Left ventricle myocardium inferior (tissue), 1 donor: ENCODE measurements at regions not wholly inside any gene's neighbourhood (a gene's known extent, or its start where the extent isn't known, plus 50 kb on each side); places are given as distances from the start of the nearest gene placed in this dataset.
"Not testable (repeated sequence)": the region's sequence is repeated elsewhere in the genome, so short reads cannot be mapped to it uniquely, and the experiment has no call there.

ENCODE experiments used
- DNase-seq: peaks from one replicate; pipeline ENCODE4 v3.0.0-alpha.2; 2020
- H3K27ac ChIP-seq: fragments of 200-600 bp; replicated peaks from 2 replicates; pipeline ENCODE4 v1.8.0; 2021
- H3K27me3 ChIP-seq: fragments of 200-600 bp; 2 replicates; pipeline ENCODE4 v1.8.0; 2021; ENCODE audit warnings: low read depth
- H3K36me3 ChIP-seq: fragments of 200-600 bp; 2 replicates; pipeline ENCODE4 v1.8.0; 2021
- H3K4me1 ChIP-seq: fragments of 200-600 bp; 2 replicates; pipeline ENCODE4 v1.8.0; 2021
- H3K4me3 ChIP-seq: fragments of 200-600 bp; 2 replicates; pipeline ENCODE4 v1.8.0; 2021; ENCODE audit warnings: mild to moderate bottlenecking, moderate library complexity
- H3K9me3 ChIP-seq: fragments of 200-600 bp; replicated peaks from 2 replicates; pipeline ENCODE4 v1.8.0; 2021
- CTCF ChIP-seq: fragments of 200-600 bp; IDR thresholded peaks from 2 replicates; pipeline ENCODE4 v1.8.0; 2021; ENCODE audit warnings: antibody characterized with exemption, mild to moderate bottlenecking, borderline replicate concordance
- intact Hi-C: fragments of 100-400 bp; cut with micrococcal nuclease; formaldehyde crosslinking; loops from one replicate; pipeline ENCODE4 v1.11.0; 2022
- donor health status: DM: no; HTN: yes; CAD: no; lungs with severe emphysema.

DNA sequence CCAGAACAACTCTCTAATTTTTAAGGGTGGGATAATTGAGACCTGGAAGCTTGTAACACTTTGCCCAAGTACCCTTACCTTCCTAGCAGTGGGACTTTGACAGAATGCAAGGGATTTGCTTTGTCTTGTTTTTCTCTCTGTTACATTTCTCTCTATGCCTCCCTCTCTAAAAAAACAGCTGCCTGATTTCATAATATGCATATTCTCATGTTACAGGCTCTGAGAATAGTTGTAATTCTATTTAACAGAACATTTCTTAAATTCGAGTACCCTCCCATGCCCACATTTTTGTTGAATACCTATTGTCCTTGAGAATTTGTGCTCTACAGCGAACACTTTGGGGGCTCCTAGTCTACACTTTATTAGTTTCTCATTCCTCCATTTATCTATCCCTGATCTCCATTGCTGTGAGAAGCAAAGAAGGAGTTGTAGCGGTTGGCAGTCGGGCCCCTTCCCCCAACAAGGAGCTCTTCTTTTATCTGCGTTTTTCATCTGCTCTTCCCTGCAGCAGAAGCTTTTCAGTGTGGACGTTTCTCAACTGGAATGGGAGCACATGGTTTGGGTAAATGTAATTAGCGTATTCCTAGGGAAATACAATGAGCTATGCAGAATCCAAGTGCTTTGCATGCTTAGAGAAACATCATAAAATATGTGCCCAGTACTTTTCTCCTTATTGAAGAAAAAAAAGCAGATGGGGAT lies 117.7 kb upstream of the CCDC90B start:
- Histone ChIP-seq H3K9me3 (no peaks in the 10 kb centered on the region), H3K4me1 (no peaks in the 10 kb centered on the region), H3K4me3 (no peak overlapping the region), H3K36me3 (no peaks in the 10 kb centered on the region), H3K27ac (no peak overlapping the region), H3K27me3 (no peaks in the 10 kb centered on the region)
- TF ChIP-seq CTCF: no peak
- intact Hi-C loops: no loop called here
- no peak for DNase-seq

DNA sequence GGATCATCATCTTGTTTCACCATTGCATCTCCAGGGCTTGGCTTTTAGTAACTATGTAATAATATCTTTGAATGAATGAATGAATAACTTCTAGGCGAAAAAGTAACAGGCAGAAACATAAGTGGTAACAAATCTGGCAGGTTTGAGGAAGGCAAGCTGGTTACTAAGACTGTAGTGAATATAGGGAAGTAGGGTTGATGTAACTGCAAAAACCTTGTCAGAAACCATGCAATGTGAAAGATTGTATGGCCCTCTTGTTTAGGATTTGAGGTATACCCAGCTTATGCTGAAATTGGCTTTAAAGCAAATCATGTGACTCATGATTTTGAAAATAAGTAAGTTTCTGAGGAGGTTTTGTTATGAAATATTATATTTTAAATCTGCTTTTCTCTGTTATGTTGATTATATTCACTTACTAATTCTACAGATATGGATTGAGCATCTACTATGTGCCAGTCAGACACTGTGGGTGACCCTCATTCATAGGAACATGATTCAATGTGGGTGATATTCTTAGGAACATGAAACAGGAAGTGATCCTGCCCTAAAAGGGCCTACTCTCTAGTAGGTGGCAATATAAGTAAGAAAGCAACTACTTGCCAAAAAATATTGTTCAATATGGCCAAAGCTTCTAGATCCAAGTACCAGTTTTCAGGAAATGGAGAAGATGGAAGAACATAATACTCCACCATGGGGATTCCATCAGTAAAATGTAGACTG lies 115.5 kb upstream of the CCDC90B start:
- TF ChIP-seq CTCF: no peak
- Histone ChIP-seq H3K27ac (no peak overlapping the region), H3K4me1 (no peaks in the 10 kb centered on the region), H3K27me3 (no peaks in the 10 kb centered on the region), H3K9me3 (no peaks in the 10 kb centered on the region), H3K36me3 (no peaks in the 10 kb centered on the region), H3K4me3 (no peak overlapping the region)
- intact Hi-C loops: no loop called here
- DNase-seq: no peak

DNA sequence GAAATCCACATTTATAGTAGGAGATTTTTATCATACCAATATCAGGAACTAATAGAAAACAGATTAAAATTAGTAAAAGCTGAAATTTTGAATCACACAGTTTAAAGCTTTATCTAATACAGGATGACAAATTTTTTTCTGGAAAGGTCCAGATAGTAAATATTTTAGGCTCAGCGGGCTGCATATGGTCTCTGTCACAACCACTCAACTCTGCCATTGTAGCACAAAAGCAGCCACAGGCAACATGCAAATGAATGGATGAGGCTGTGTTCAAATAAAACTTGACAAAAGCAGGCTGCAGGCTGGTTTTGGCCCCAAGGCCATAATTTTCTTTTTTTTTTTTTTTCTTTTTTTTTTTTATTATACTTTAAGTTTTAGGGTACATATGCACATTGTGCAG lies 108.2 kb upstream of the CCDC90B start:
- Histone ChIP-seq H3K9me3 (peaks cover 12% of the 10 kb centered on the region), H3K27me3 (no peaks in the 10 kb centered on the region), H3K36me3 (no peaks in the 10 kb centered on the region), H3K27ac (no peak overlapping the region), H3K4me1 (no peaks in the 10 kb centered on the region), H3K4me3 (no peak overlapping the region)
- no peak for DNase-seq
- TF ChIP-seq CTCF: no peak
- intact Hi-C loops: no loop called here

- intact Hi-C loops: no loop called here
- TF ChIP-seq CTCF: no peak
- DNase-seq: no peak
- no peak overlapping the region for H3K27ac ChIP-seq
- H3K27me3 ChIP-seq: no peaks in the 10 kb centered on the region
- no peak overlapping the region for H3K4me3 ChIP-seq
- peaks cover 21% of the 10 kb centered on the region for H3K9me3 ChIP-seq
- H3K4me1 ChIP-seq: no peaks in the 10 kb centered on the region
- no peaks in the 10 kb centered on the region for H3K36me3 ChIP-seq
Measured at GRCh38 chr11:83392556-83392955, 106.4 kb upstream of the CCDC90B start.

DNA sequence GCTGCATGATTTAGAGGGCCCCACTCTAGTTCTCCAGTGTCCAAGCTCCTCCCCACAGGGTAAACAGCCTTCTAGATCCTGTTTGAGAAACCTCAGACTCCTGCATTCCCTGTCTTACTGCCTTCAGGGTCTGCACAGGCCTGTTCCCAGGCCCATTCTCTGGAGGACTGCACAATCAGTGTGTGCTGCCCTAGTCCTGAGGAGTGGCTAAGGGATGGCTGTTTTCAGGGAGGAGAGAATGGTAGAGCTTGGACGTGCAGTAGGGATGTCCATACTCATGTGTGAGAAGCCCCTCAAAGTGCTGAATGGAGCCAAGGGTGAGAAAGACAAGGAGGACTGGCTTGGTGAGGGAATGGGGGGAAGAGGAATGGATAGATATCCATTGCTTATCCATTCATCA lies 103.8 kb upstream of the CCDC90B start:
- DNase-seq: no peak
- no peak overlapping the region for H3K27ac ChIP-seq
- no peaks in the 10 kb centered on the region for H3K27me3 ChIP-seq
- H3K36me3 ChIP-seq: no peaks in the 10 kb centered on the region
- intact Hi-C loops: no loop called here
- peaks cover 47% of the 10 kb centered on the region for H3K9me3 ChIP-seq
- no peaks in the 10 kb centered on the region for H3K4me1 ChIP-seq
- no peak overlapping the region for H3K4me3 ChIP-seq
- TF ChIP-seq CTCF: no peak

DNA sequence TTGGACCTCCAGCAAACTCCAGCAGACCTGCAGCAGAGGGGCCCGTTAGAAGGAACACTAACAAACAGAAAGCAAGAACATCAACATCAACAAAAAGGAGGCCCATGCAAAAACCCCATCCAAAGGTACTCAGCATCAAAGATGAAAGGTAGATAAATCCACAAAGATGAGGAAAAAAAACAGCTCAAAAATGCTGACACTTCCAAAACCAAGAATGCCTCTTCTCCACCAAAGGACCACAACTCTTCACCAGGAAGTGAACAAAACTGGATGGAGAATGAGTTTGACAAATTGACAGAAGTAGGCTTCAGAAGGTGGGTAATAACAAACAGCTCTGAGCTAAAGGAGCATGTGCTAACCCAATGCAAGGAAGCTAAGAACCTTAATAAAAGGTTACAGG lies 97.7 kb upstream of the CCDC90B start:
- intact Hi-C loops, DNase-seq: not testable (repeated sequence)
- peaks cover 62% of the 10 kb centered on the region for H3K9me3 ChIP-seq

More for the DNA sequence above, 97.7 kb upstream of the CCDC90B start:
- H3K27me3 ChIP-seq, H3K4me3 ChIP-seq, H3K36me3 ChIP-seq, H3K27ac ChIP-seq, H3K4me1 ChIP-seq: not testable (repeated sequence)
